ENCODE measurements at regions not wholly inside any gene's neighbourhood (a gene's known extent, or its start where the extent isn't known, plus 50 kb on each side); places are given as distances from the start of the nearest gene placed in this dataset.
"Not testable (repeated sequence)": the region's sequence is repeated elsewhere in the genome, so short reads cannot be mapped to it uniquely, and the experiment has no call there.

GRCh38 chr16:86846136-86846535 is 267.8 kb downstream of the FOXL1 start:
- DNase-seq, result no peak

- no peak for DNase-seq
These were observed 270.5 kb downstream of the FOXL1 start for GRCh38 chr16:86848821-86849220.

GRCh38 chr16:86850670-86851069 is 272.3 kb downstream of the FOXL1 start:
- no peak for DNase-seq

GRCh38 chr16:86852135-86852534 is 273.8 kb downstream of the FOXL1 start:
- no peak for DNase-seq

- no peak for DNase-seq
These were observed 275.8 kb downstream of the FOXL1 start for GRCh38 chr16:86854058-86854621.

GRCh38 chr16:86854626-86855294 is 276.4 kb downstream of the FOXL1 start:
- no peak for DNase-seq

GRCh38 chr16:86856946-86857586 is 278.7 kb downstream of the FOXL1 start:
- DNase-seq, result no peak

GRCh38 chr16:86857807-86858206 is 279.5 kb downstream of the FOXL1 start:
- DNase-seq, result no peak

- DNase-seq, result no peak
These were observed 280.2 kb downstream of the FOXL1 start for GRCh38 chr16:86858501-86858900.

GRCh38 chr16:86861270-86861858 is 283.0 kb downstream of the FOXL1 start:
- DNase-seq, result not testable (repeated sequence)

GRCh38 chr16:86862595-86863280 is 284.4 kb downstream of the FOXL1 start:
- DNase-seq, result no peak

- no peak for DNase-seq
These were observed 285.3 kb downstream of the FOXL1 start for GRCh38 chr16:86863609-86864008.

GRCh38 chr16:86864586-86864985 is 286.2 kb downstream of the FOXL1 start:
- no peak for DNase-seq

GRCh38 chr16:86865851-86866662 is 287.7 kb downstream of the FOXL1 start:
- no peak for DNase-seq

GRCh38 chr16:86866986-86867722 is 288.8 kb downstream of the FOXL1 start:
- no peak for DNase-seq

GRCh38 chr16:86868070-86868469 is 289.7 kb downstream of the FOXL1 start:
- no peak for DNase-seq

- no peak for DNase-seq
These were observed 290.4 kb downstream of the FOXL1 start for GRCh38 chr16:86868786-86869185.

- DNase-seq, result no peak
These were observed 291.1 kb downstream of the FOXL1 start for GRCh38 chr16:86869288-86870022.

GRCh38 chr16:86870380-86870779 is 292.0 kb downstream of the FOXL1 start:
- DNase-seq, result no peak

GRCh38 chr16:86872131-86872530 is 293.8 kb downstream of the FOXL1 start:
- DNase-seq, result no peak

- no peak for DNase-seq
These were observed 294.5 kb downstream of the FOXL1 start for GRCh38 chr16:86872833-86873232.

Measured in hematopoietic multipotent progenitor cell treated with erythropoietin and hydrocortisone succinate and interleukin-3 and kit ligand, for 8 days (in vitro differentiated cells).